ENCODE measurements at regions not wholly inside any gene's neighbourhood (a gene's known extent, or its start where the extent isn't known, plus 50 kb on each side); places are given as distances from the start of the nearest gene placed in this dataset.

GRCh38 chr2:67015681-67016080 lies 381.5 kb upstream of the ETAA1 start:
- TF ChIP-seq RAD21 (IDR thresholded peaks at IDR 0.05; ENCODE audit: low read depth) (no peak), YY1 (IDR thresholded peaks at IDR 0.05; ENCODE audit: low read depth) (no peak), REST (IDR thresholded peaks at IDR 0.05; ENCODE audit: low read depth) (no peak), USF1 (IDR thresholded peaks at IDR 0.05) (no peak), EP300 (IDR thresholded peaks at IDR 0.05; ENCODE audit: borderline replicate concordance) (no peak), FOXM1 (IDR thresholded peaks at IDR 0.05; ENCODE audit: borderline replicate concordance, low read depth) (no peak)
- TF ChIP-seq, protein P1, sequence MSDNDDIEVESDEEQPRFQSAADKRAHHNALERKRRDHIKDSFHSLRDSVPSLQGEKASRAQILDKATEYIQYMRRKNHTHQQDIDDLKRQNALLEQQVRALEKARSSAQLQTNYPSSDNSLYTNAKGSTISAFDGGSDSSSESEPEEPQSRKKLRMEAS (IDR thresholded peaks at IDR 0.05), result no peak

Measured in Ishikawa (cell line).